ENCODE measurements at regions not wholly inside any gene's neighbourhood (a gene's known extent, or its start where the extent isn't known, plus 50 kb on each side); places are given as distances from the start of the nearest gene placed in this dataset.

DNA sequence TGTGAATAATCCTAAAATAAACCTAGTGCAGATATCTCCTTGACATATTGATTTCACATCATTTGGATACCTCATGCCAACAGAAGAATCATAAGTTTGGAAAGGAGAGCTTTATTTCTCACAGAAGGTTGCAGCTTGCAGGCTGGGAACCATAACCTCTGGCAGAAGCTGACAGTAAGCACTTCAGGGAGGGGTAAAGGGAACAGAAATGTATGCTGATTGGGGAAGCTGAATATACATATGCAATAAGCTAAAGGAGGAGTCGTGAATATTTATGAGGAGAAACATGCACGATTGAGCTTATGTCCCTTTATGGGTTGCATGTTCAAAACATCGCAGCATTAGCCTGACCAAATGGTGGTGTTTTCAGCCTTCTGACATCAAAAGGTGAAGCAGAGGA lies 814.5 kb downstream of the TBC1D22A start:
- H3K4me2 ChIP-seq (ENCODE audit: low read length): no peak overlapping the region
- H3K9me2 ChIP-seq (replicated peaks; ENCODE audit: control insufficient read depth, low read length): no peaks in the 10 kb centered on the region
- H3K27ac ChIP-seq (ENCODE audit: low read depth, low read length): no peak overlapping the region
- peaks cover 5% of the 10 kb centered on the region; the same call in 1 of the 2 replicates for H3K27me3 ChIP-seq (ENCODE audit: control insufficient read depth, low read length)
- H3K79me2 ChIP-seq (ENCODE audit: control insufficient read depth, low read length): no peaks in the 10 kb centered on the region
- no peaks in the 10 kb centered on the region for H3K9me3 ChIP-seq (ENCODE audit: control insufficient read depth, insufficient read depth, low read length)
- H3F3A ChIP-seq (ENCODE audit: control insufficient read depth, insufficient read depth): no peaks in the 10 kb centered on the region
- no peak overlapping the region for H3K4me3 ChIP-seq (ENCODE audit: low read length)
- H3K36me3 ChIP-seq (ENCODE audit: control insufficient read depth, low read length): no peaks in the 10 kb centered on the region
- no peaks in the 10 kb centered on the region for H4K20me1 ChIP-seq (ENCODE audit: control insufficient read depth, insufficient read depth, low read depth, low read length)
- TF ChIP-seq CTCF (IDR thresholded peaks at IDR 0.05; ENCODE audit: low read depth, low read length, poor library complexity, severe bottlenecking): no peak
- no peak for TF ChIP-seq EZH2phosphoT487 (IDR thresholded peaks at IDR 0.05; ENCODE audit: borderline replicate concordance, low read length)
- no peaks in the 10 kb centered on the region for H3K4me1 ChIP-seq (ENCODE audit: control insufficient read depth, low read length)

DNA sequence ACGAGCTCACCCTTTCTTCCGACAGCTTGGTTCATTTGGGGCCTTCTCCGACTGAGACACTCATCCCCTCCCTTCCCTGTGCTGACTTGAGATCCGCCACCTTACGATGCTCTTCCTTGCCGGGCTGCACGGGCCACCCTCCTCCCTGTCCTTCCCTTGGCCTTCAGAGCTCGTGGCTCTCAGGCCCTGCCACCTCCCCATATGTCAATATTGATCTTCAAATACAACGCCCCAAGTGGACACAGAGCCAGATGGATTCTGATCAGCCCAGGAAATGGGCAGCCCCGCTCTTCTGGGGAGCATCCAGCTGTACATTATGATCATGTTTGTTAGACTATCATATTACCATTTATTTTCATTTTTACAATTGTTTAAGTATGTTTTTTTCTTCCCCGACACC lies 812.8 kb downstream of the TBC1D22A start:
- no peak overlapping the region for H3K4me2 ChIP-seq (ENCODE audit: low read length)
- H3K9me3 ChIP-seq (ENCODE audit: control insufficient read depth, insufficient read depth, low read length): no peaks in the 10 kb centered on the region
- H3K4me3 ChIP-seq (ENCODE audit: low read length): no peak overlapping the region
- H3K79me2 ChIP-seq (ENCODE audit: control insufficient read depth, low read length): no peaks in the 10 kb centered on the region
- H3K27ac ChIP-seq (ENCODE audit: low read depth, low read length): no peak overlapping the region
- TF ChIP-seq EZH2phosphoT487 (IDR thresholded peaks at IDR 0.05; ENCODE audit: borderline replicate concordance, low read length): no peak
- no peak for TF ChIP-seq CTCF (IDR thresholded peaks at IDR 0.05; ENCODE audit: low read depth, low read length, poor library complexity, severe bottlenecking)
- H3K9me2 ChIP-seq (replicated peaks; ENCODE audit: control insufficient read depth, low read length): no peaks in the 10 kb centered on the region
- H3K4me1 ChIP-seq (ENCODE audit: control insufficient read depth, low read length): no peaks in the 10 kb centered on the region
- no peaks in the 10 kb centered on the region for H4K20me1 ChIP-seq (ENCODE audit: control insufficient read depth, insufficient read depth, low read depth, low read length)
- H3K27me3 ChIP-seq (ENCODE audit: control insufficient read depth, low read length): peaks cover 5% of the 10 kb centered on the region; the same call in 1 of the 2 replicates
- no peaks in the 10 kb centered on the region for H3F3A ChIP-seq (ENCODE audit: control insufficient read depth, insufficient read depth)
- H3K36me3 ChIP-seq (ENCODE audit: control insufficient read depth, low read length): no peaks in the 10 kb centered on the region

- Histone ChIP-seq H3K27me3 (ENCODE audit: control insufficient read depth, low read length) (peaks cover 5% of the 10 kb centered on the region; the same call in 1 of the 2 replicates), H3F3A (ENCODE audit: control insufficient read depth, insufficient read depth) (no peaks in the 10 kb centered on the region), H4K20me1 (ENCODE audit: control insufficient read depth, insufficient read depth, low read depth, low read length) (no peaks in the 10 kb centered on the region), H3K4me2 (ENCODE audit: low read length) (no peak overlapping the region), H3K9me2 (replicated peaks; ENCODE audit: control insufficient read depth, low read length) (no peaks in the 10 kb centered on the region), H3K4me1 (ENCODE audit: control insufficient read depth, low read length) (no peaks in the 10 kb centered on the region), H3K79me2 (ENCODE audit: control insufficient read depth, low read length) (no peaks in the 10 kb centered on the region), H3K4me3 (ENCODE audit: low read length) (no peak overlapping the region), H3K27ac (ENCODE audit: low read depth, low read length) (no peak overlapping the region), H3K36me3 (ENCODE audit: control insufficient read depth, low read length) (no peaks in the 10 kb centered on the region), H3K9me3 (ENCODE audit: control insufficient read depth, insufficient read depth, low read length) (no peaks in the 10 kb centered on the region)
- TF ChIP-seq CTCF (IDR thresholded peaks at IDR 0.05; ENCODE audit: low read depth, low read length, poor library complexity, severe bottlenecking) (no peak), EZH2phosphoT487 (IDR thresholded peaks at IDR 0.05; ENCODE audit: borderline replicate concordance, low read length) (no peak)
Observed at GRCh38 chr22:47574556-47574955, 812.1 kb downstream of the TBC1D22A start.
